CD4-positive, alpha-beta T cell (primary cell): ENCODE measurements at regions not wholly inside any gene's neighbourhood (a gene's known extent, or its start where the extent isn't known, plus 50 kb on each side); places are given as distances from the start of the nearest gene placed in this dataset.

Source experiments
- ATAC-seq: fragments of 200-7000 bp; cut with Tn5 transposase; one replicate; pipeline ENCODE4 v1.10.0; 2022; ENCODE audit warnings: mild to moderate bottlenecking; ENCODE audit not compliant: poor library complexity
- CTCF ChIA-PET: fragments of 350-600 bp; sonication (Branson Sonifier 250); formaldehyde crosslinking; loops from one replicate; lab custom pipeline; 2021; ENCODE audit warnings: antibody characterized with exemption, inconsistent platforms; lab: Charles Lee
- POLR2A ChIA-PET: fragments of 350-600 bp; sonication (Branson Sonifier 250); formaldehyde crosslinking; loops from one replicate; lab custom pipeline; 2021; ENCODE audit warnings: antibody characterized with exemption, inconsistent platforms; lab: Charles Lee
- DNase-seq, 14 experiments: peaks; one replicate each; pipeline ENCODE4 v3.0.0-alpha.2; 2013 to 2020; ENCODE audit warnings: mixed read lengths in 2 of 14
- H3K27ac ChIP-seq, 2 donors: one replicate each; pipeline versions ENCODE4 v1.5.1 to v1.7.0; 2013; ENCODE audit warnings: low read length in 2 of 2, low read depth in 1 of 2, mild to moderate bottlenecking in 1 of 2
- H3K27me3 ChIP-seq, 2 experiments: 1 replicate in 1 of 2; 2 replicates in 1 of 2; pipeline versions ENCODE4 v1.6.1 to v1.7.0; 2013; ENCODE audit warnings: low read length in 2 of 2, control low read depth in 1 of 2, mild to moderate bottlenecking in 1 of 2, moderate library complexity in 1 of 2; ENCODE audit not compliant: insufficient read depth in 2 of 2, control insufficient read depth in 1 of 2
- H3K36me3 ChIP-seq: one replicate; pipeline ENCODE4 v1.6.1; 2013; ENCODE audit warnings: low read length, control low read depth; ENCODE audit not compliant: insufficient read depth
- H3K4me1 ChIP-seq: one replicate; pipeline ENCODE4 v1.6.1; 2013; ENCODE audit warnings: low read length, control low read depth; ENCODE audit not compliant: insufficient read depth
- H3K4me3 ChIP-seq: one replicate; pipeline ENCODE4 v1.5.1; 2013; ENCODE audit warnings: mild to moderate bottlenecking, low read length, moderate library complexity
- H3K9me3 ChIP-seq, 2 experiments: 1 replicate in 1 of 2; 2 replicates in 1 of 2; pipeline versions ENCODE4 v1.6.1 to v1.7.0; 2013; ENCODE audit warnings: low read length in 2 of 2, mild to moderate bottlenecking in 2 of 2, control low read depth in 1 of 2, moderate library complexity in 1 of 2; ENCODE audit not compliant: control insufficient read depth in 1 of 2, insufficient read depth in 1 of 2
- H3K27ac Mint-ChIP-seq: one replicate; pipeline ENCODE4 v1.8.0; 2020; ENCODE audit warnings: mixed read lengths
- H3K27me3 Mint-ChIP-seq: one replicate; pipeline ENCODE4 v1.8.0; 2021; ENCODE audit warnings: mixed read lengths
- H3K36me3 Mint-ChIP-seq: one replicate; pipeline ENCODE4 v1.8.0; 2021; ENCODE audit warnings: low read depth, mixed read lengths
- H3K4me1 Mint-ChIP-seq: one replicate; pipeline ENCODE4 v1.8.0; 2021; ENCODE audit warnings: low read depth, mixed read lengths
- H3K4me3 Mint-ChIP-seq: one replicate; pipeline ENCODE4 v1.8.0; 2020; ENCODE audit warnings: mild to moderate bottlenecking, mixed read lengths
- H3K9me3 Mint-ChIP-seq: one replicate; pipeline ENCODE4 v1.8.0; 2020; ENCODE audit warnings: mixed read lengths
- intact Hi-C, 2 experiments: fragments of 100-400 bp; cut with DNase I in 1 of 2; cut with micrococcal nuclease in 1 of 2; formaldehyde crosslinking; loops; one replicate each; pipeline versions ENCODE4 v1.15.1 to v1.9.0; 2023 to 2025; cut with DNase I, micrococcal nuclease
- TF ChIP-seq, protein P1 (sequence below): fragments of 200-600 bp; IDR thresholded peaks from one replicate; pipeline ENCODE4 v1.8.0; 2022; ENCODE audit warnings: antibody characterized with exemption, mild to moderate bottlenecking

DNA sequence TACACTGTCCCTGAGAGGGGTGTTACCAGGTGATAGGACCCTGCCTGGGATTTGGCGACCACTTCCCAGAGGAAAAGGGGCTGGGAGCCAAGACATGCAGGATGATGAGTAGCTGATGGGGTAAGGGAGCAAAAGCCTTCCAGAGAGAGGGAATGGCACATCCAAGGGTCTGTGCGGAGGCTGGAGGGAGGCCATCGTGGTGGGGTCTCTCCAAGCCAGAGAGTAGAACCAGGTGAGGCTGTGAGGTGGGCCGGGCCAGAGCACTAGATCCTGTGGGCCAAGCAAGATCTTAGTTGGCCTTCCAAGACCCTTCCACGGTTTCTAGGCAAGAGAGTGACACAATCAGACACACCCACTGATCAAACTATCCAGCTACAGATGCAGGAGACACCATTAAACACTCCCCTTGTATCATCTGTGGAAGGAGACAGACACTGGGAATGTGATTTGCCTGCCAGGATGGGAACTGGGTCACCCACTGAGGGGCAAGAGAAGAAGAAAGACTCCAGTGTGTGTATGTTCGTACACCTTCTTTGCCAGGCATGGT lies 128.9 kb downstream of the BANF2 start:
- Histone ChIP-seq H3K9me3 (no peaks in the 10 kb centered on the region), H3K36me3 (no peaks in the 10 kb centered on the region), H3K4me1 (no peaks in the 10 kb centered on the region), H3K27ac (no peak overlapping the region), H3K4me3 (no peak overlapping the region), H3K27me3 (no peaks in the 10 kb centered on the region)
- no peak for ATAC-seq
- POLR2A ChIA-PET = no interaction called here
- intact Hi-C loops = no loop called here
- no peaks in the 10 kb centered on the region for H3K27me3 Mint-ChIP-seq
- H3K4me3 Mint-ChIP-seq = no peak overlapping the region
- CTCF ChIA-PET = no interaction called here
- H3K4me1 Mint-ChIP-seq = no peaks in the 10 kb centered on the region
- no peak for DNase-seq
- no peak overlapping the region for H3K27ac Mint-ChIP-seq
- no peaks in the 10 kb centered on the region for H3K9me3 Mint-ChIP-seq
- TF ChIP-seq, protein P1, sequence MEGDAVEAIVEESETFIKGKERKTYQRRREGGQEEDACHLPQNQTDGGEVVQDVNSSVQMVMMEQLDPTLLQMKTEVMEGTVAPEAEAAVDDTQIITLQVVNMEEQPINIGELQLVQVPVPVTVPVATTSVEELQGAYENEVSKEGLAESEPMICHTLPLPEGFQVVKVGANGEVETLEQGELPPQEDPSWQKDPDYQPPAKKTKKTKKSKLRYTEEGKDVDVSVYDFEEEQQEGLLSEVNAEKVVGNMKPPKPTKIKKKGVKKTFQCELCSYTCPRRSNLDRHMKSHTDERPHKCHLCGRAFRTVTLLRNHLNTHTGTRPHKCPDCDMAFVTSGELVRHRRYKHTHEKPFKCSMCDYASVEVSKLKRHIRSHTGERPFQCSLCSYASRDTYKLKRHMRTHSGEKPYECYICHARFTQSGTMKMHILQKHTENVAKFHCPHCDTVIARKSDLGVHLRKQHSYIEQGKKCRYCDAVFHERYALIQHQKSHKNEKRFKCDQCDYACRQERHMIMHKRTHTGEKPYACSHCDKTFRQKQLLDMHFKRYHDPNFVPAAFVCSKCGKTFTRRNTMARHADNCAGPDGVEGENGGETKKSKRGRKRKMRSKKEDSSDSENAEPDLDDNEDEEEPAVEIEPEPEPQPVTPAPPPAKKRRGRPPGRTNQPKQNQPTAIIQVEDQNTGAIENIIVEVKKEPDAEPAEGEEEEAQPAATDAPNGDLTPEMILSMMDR = no peak
- no peaks in the 10 kb centered on the region for H3K36me3 Mint-ChIP-seq

DNA sequence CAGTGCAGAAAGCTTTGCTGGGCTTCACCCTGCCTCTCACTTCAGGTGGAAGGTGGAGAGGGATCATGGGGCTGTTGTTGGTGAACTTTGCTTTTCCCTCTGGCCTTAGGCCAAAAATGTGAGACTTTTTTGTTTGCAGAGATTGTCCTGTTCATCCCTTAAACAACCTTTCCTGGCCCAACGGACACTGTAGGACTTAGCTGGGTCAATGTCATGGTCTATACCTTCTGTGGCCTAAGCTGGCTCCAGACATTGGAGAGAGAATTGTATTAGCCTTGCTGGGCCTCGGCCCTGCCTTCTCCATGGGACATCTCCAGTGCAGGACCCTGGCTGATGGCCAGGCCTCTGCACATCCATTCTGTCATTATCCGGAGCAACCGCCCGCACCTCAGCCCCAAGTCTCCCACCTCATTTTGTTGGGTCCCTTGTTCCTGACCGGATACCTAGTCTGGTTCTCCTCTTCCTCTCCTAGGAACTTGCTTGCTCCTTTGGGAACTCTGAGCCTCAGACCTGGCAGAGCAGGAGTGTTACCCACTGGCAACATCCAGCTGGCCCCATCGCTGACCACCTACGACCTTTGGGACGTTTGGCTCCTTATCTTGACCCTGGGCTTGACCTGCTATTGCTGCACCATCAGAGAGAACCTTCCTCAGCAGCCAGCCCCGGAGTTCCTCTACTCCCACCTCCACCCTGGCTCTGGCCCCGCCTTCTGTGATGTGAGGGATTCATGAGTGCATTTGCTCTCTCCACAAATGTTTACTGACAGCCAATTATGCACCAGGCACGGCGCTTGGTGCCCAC lies 128.2 kb downstream of the BANF2 start:
- H3K4me3 Mint-ChIP-seq = no peak overlapping the region
- ChIA-PET POLR2A (no interaction called here), CTCF (no interaction called here)
- no peaks in the 10 kb centered on the region for H3K27me3 ChIP-seq
- no peak overlapping the region for H3K27ac ChIP-seq
- ATAC-seq (no peak), DNase-seq (no peak)
- TF ChIP-seq, protein P1 = no peak
- H3K9me3 Mint-ChIP-seq = no peaks in the 10 kb centered on the region
- no peak overlapping the region for H3K4me3 ChIP-seq
- no peaks in the 10 kb centered on the region for H3K9me3 ChIP-seq
- no peaks in the 10 kb centered on the region for H3K36me3 ChIP-seq
- H3K27me3 Mint-ChIP-seq = no peaks in the 10 kb centered on the region
- H3K4me1 Mint-ChIP-seq = no peaks in the 10 kb centered on the region
- H3K27ac Mint-ChIP-seq = no peak overlapping the region
- intact Hi-C loops = no loop called here
- no peaks in the 10 kb centered on the region for H3K4me1 ChIP-seq
- H3K36me3 Mint-ChIP-seq = no peaks in the 10 kb centered on the region

DNA sequence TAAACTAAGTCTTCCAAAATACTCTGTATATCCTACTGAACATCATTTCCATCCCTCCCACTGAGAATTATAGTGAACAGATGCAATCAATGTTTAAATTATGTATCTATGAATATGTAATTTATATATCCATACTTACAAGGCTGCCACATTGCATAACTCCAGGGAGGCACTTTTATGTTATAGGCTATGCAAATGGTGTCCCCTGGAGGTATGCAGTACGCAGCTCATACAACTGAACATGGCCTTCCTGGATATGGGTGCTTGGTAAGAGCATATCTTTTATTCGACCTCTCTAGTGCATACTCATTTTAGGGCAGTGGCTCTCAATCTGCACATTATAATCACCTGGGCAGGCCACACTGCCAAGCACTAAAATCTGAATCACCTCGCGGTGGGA lies 127.3 kb downstream of the BANF2 start:
- ATAC-seq = no peak
- intact Hi-C loops = no loop called here
- DNase-seq = no peak
- H3K36me3 Mint-ChIP-seq = no peaks in the 10 kb centered on the region
- no peaks in the 10 kb centered on the region for H3K4me1 Mint-ChIP-seq
- no peak overlapping the region for H3K4me3 Mint-ChIP-seq
- H3K27ac Mint-ChIP-seq = no peak overlapping the region
- TF ChIP-seq, protein P1 = no peak
- H3K9me3 ChIP-seq = no peaks in the 10 kb centered on the region
- ChIA-PET CTCF (no interaction called here), POLR2A (no interaction called here)
- no peaks in the 10 kb centered on the region for H3K4me1 ChIP-seq
- H3K27me3 Mint-ChIP-seq = no peaks in the 10 kb centered on the region
- no peaks in the 10 kb centered on the region for H3K36me3 ChIP-seq
- no peaks in the 10 kb centered on the region for H3K27me3 ChIP-seq
- no peak overlapping the region for H3K4me3 ChIP-seq
- no peaks in the 10 kb centered on the region for H3K9me3 Mint-ChIP-seq
- H3K27ac ChIP-seq = no peak overlapping the region
